ENCODE measurements at regions not wholly inside any gene's neighbourhood (a gene's known extent, or its start where the extent isn't known, plus 50 kb on each side); places are given as distances from the start of the nearest gene placed in this dataset.
"Not testable (repeated sequence)": the region's sequence is repeated elsewhere in the genome, so short reads cannot be mapped to it uniquely, and the experiment has no call there.

DNA sequence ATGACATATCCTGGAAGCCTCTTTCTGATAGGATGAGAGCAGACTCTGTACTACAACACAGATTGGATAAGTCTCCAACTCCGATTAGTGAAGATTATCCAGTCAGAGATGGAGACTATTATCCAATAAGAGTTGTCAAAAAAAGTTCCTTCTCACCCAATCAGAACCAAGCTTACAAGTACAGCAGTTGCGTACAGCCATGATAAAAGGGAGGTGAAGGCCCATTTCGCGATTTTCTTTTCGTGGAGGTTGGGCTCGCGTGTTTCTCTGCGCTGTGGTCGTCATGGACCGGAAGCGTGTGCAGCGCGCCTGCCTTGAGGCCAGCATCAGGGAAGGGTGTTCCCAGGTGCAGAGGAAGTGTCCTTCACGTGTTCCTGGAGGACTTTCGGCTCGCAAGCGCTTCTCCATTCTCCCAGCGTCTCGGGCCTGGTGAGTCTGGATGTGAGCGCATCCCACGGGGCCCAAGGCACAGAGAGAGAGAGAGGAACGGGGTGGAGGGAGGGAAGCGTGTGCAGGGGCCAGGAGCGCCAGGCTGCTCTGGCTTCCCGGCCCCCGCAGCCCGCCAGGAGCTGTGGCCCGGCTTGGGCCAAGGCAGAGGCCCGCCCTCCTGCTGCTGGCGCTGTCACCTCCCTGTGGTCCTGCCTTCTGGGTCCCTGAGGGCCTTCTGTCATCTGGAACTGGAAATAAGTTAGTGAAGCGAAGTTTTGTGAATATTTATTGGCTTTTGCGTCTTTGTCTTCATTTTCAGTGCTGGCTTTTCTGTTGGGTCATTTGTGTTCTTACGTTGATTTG lies 53.9 kb downstream of the CDRT15L2 start:
- intact Hi-C loops (cut with DNase I; ENCODE audit: low total_unique reads) = not testable (repeated sequence)

DNA sequence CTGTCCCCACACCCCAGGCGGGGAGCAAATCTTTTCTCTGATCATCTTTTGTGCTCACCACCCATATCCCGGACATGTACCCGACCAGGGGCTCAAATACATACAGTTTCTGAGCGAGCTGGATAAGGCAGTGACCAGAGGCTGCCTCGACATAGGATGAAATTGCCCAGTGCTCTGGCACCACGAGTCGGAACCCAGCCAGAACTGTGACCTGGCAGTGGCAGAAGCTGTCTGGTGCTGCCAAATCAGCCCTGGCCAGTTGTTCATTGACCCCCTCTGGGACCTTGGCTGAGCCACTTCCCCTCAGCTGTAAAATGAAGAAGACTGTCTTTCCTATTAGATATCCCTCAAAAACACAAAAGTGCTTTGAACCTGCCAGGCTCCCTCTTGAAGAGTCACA lies 60.6 kb downstream of the CDRT15L2 start:
- 48 to 92% (median 86%) methylated on average over 4 to 7 of the region's 7 CpGs for WGBS, 5 donors
- intact Hi-C loops (cut with DNase I; ENCODE audit: low total_unique reads) = not testable (repeated sequence)

More for the DNA sequence above, 53.9 kb downstream of the CDRT15L2 start:
- not testable (repeated sequence) for H3K27me3 ChIP-seq, H3K27ac ChIP-seq, H3K4me3 ChIP-seq, H3K9me3 ChIP-seq, DNase-seq, H3K36me3 ChIP-seq, H3K4me1 ChIP-seq
- WGBS, 5 donors = 87 to 94% (median 89%) methylated on average over 24 to 32 of the region's 33 CpGs

DNA sequence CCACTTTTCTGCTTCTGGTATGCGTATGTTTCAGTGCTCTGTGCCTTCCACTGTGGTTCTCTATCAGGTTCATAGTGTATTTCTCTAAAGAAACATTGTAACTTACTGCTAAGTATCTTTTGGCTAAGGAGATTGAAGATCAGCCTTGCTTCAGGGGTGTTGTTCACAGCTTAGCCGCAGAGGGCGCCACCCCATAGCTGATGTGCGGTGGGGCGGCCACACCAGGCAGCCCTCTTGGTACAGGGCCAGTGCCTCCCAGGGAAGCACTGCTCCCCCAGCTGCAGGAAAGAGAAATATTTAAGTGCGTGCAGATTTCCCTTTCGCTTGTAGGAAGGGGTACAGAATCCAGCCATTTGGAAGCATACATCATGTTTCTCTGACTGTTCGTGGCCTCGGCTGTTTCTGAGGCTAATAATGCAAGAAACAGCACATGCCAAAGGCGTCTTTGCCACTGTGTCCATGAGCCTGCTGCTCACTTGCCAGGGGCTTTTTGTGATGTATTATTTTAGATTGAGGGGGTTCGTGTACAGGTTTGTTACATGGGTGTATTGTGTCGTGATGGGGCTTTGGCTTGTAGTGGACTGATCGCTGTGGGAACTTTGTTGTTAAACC lies 67.2 kb downstream of the CDRT15L2 start:
- WGBS, 5 donors = 31 to 40% (median 35%) methylated on average over 11 to 13 of the region's 13 CpGs
- intact Hi-C loops (cut with DNase I; ENCODE audit: low total_unique reads); H3K9me3 ChIP-seq; H3K36me3 ChIP-seq; H3K4me3 ChIP-seq; H3K4me1 ChIP-seq; H3K27ac ChIP-seq: not testable (repeated sequence)
- peaks cover 0 to 13% (median 0%) of the 10 kb centered on the region in 3 donors for H3K27me3 ChIP-seq
- peak in 1 of 2 donors; percentile 55 for DNase-seq

More for the DNA sequence above, 60.6 kb downstream of the CDRT15L2 start:
- H3K36me3 ChIP-seq, DNase-seq, H3K27ac ChIP-seq, H3K4me3 ChIP-seq, H3K27me3 ChIP-seq, H3K4me1 ChIP-seq, H3K9me3 ChIP-seq: not testable (repeated sequence)

DNA sequence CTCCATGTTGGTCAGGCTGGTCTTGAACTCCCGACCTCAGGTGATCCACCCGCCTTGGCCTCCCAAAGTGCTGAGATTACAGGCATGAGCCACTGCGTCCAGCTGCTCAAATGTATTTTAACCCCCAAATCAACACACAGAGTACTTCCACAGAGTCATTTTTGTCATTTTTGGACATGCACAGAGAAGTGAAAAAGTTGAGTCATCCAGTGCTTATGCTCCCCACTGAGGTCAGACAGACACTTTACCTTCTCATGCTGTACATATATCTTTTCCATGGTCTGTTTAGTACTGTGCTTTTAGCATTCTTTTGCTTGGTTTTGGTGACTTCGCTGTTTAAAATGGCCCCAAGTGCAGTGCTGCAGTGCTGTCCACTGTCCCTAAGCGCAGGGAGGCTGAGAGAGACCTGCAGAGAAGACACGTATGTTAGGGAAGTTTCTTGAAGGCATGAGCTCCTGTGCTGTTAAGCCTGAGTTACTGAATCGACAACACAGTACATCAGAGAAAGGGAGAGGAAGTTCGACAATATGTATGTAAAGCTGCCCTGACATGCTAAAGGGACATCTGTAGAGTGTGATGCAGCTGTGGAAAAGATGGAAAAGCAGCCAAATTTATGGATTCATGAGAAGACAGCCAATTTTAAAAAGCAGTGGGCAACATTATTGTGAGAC lies 69.7 kb downstream of the CDRT15L2 start:
- 61 to 78% (median 74%) methylated on average over 8 of the region's 8 CpGs for WGBS, 5 donors
- H3K4me3 ChIP-seq; H3K4me1 ChIP-seq; H3K27ac ChIP-seq; H3K9me3 ChIP-seq; intact Hi-C loops (cut with DNase I; ENCODE audit: low total_unique reads); DNase-seq; H3K36me3 ChIP-seq: not testable (repeated sequence)
- H3K27me3 ChIP-seq = peaks cover 0 to 13% (median 0%) of the 10 kb centered on the region in 3 donors

DNA sequence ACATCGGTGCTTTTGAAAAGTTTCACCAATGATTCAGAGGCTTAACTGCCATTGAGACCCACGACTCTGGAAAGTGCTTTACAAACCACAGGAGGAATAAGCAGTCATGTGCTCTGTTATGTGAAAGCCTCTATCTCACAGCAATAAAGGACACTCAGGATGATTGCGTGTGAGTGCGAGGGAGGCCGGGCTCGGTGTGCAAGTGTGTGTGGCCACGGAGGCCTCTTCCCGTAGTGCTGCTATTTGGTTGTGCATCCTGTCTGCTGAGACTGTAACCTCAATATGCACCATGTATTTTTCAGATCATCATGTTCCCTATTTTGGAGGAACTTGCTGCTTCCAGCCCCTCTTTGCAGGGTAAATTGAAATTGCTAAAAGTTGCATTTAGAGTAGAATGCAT lies 71.5 kb downstream of the CDRT15L2 start:
- DNase-seq; H3K9me3 ChIP-seq; H3K27ac ChIP-seq; H3K4me1 ChIP-seq; H3K36me3 ChIP-seq; intact Hi-C loops (cut with DNase I; ENCODE audit: low total_unique reads); H3K4me3 ChIP-seq; H3K27me3 ChIP-seq: not testable (repeated sequence)
- WGBS, 5 donors = 72 to 84% (median 83%) methylated on average over 8 of the region's 8 CpGs

DNA sequence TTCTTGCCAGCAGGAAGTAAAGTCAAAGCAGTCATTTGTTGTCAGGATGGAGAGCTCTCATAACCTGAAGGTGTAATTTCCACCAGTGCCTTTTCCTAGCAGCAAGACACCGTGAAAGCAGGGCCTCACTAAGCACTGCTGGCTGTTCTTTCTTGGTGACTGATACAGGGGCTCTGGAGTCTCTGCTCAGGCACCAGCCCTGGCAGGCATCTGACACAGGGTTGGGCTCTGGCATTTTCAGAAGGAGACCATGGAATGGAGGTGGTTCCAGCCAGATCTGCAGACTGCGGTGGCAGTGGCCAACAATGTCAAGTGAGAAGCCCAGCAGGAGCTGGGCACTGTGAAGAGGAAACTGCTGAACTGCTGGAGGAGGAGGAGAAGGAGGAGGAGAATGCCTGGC lies 72.2 kb downstream of the CDRT15L2 start:
- WGBS, 5 donors = 31 to 75% (median 63%) methylated on average over 1 to 2 of the region's 2 CpGs
- H3K4me1 ChIP-seq; H3K36me3 ChIP-seq; H3K9me3 ChIP-seq; DNase-seq; H3K27me3 ChIP-seq; H3K27ac ChIP-seq; intact Hi-C loops (cut with DNase I; ENCODE audit: low total_unique reads); H3K4me3 ChIP-seq: not testable (repeated sequence)

DNA sequence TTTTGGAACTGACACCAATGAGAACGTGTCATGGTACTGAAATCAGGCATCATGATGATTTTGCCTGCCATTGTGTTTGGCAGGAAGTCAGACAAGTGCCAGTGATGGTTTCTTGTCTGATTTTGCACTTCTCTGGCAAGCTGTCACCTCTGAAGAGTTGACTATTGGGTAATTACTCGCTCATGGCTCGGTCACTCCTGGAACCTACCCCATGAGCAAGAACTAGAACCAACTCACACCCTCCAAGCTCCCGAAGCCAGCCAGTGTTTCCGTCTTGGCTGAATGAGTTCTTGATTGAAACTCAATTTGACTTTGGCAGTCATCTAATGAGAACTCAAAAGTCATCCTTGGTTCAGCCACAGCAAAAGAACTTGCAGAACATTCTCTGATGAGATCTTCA lies 73.9 kb downstream of the CDRT15L2 start:
- H3K4me3 ChIP-seq; DNase-seq; H3K36me3 ChIP-seq; H3K27ac ChIP-seq; H3K27me3 ChIP-seq; H3K4me1 ChIP-seq; intact Hi-C loops (cut with DNase I; ENCODE audit: low total_unique reads); H3K9me3 ChIP-seq: not testable (repeated sequence)
- 55 to 84% (median 69%) methylated on average over 1 to 5 of the region's 5 CpGs for WGBS, 5 donors

DNA sequence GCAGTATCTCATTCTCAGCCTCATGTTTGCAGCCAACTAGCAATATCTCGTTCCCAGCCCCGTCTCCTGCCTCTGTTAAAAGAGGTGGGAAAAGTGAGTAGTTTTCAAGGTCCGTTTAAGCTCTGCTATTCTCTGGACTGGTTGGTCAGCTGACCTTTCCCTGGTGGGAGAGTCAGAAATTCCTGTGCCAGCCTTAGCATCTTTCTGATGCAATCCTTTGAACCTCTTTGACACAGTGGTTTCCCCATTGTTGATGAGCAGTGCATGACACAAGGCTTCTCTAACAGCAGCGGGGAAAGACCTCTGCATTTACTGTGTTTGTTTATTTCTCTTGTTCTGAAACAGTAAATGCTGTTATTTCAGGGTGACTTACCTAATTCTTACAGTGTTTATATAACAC lies 74.6 kb downstream of the CDRT15L2 start:
- intact Hi-C loops (cut with DNase I; ENCODE audit: low total_unique reads); H3K9me3 ChIP-seq; DNase-seq; H3K27me3 ChIP-seq; H3K36me3 ChIP-seq; H3K4me1 ChIP-seq; H3K27ac ChIP-seq; H3K4me3 ChIP-seq: not testable (repeated sequence)
- 34 to 59% (median 49%) methylated on average over 3 to 4 of the region's 4 CpGs for WGBS, 5 donors

DNA sequence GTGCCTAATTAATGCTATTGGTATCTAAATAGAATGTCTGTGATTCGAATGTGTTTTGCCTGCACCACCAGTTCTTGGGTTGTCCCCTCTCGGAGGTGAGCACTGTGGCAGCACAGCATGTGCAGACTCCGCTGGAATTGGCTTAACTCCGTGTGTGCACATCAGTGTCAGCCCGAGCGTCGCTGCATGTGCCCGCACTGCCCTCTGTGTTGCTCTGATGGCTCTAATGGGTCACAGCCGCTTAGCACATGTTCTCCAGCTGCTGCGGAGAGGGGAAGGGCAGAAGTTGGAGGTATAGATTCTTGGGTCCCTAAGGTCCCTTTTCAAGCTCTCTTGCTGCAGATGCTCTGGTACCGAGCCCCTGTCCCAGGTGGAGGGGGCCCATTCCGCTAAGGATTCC lies 75.1 kb downstream of the CDRT15L2 start:
- WGBS, 5 donors = 75 to 86% (median 80%) methylated on average over 1 to 9 of the region's 12 CpGs
- H3K27ac ChIP-seq; H3K4me1 ChIP-seq; H3K36me3 ChIP-seq; H3K27me3 ChIP-seq; intact Hi-C loops (cut with DNase I; ENCODE audit: low total_unique reads); H3K4me3 ChIP-seq; H3K9me3 ChIP-seq; DNase-seq: not testable (repeated sequence)

DNA sequence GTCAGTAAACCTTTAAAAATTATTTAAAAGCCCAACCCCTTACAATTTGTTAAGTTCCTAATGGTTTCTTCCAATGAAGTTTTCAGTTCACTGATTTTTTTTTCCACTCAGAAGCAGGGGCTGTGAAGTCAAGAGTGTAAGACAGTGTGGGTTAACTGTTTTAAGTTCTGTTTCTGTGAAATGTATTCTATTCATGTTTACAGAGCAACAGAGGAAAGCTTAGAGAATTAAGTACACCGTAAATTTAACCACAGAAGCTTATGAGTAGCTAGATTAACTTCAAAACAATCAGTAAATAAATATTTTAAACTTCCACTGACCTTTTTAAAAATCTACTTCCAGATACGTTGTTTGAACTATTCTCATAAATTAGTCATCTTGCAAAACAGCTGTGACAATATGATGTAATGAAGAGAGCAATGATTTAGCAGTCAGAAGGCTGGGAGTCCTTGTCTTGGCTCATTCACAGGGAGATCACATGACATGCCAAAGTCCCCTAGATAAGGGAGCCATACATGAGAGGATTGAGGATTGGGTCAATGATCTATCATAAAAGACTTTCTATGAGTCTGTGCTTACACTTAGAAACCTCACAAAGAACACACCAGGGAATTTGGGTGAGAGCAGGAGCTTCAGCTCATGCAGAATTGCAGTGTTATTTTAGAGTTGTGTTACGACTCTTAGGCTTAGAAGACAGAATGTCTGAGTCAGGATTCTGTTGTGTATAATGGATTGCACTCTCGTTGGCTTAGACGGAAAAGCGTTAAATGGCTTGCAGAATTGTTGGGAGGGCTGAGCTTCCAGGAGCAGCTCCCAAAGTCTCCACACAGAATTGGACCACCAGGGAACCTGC lies 85.8 kb downstream of the CDRT15L2 start:
- H3K9me3 ChIP-seq; H3K36me3 ChIP-seq; H3K4me3 ChIP-seq; H3K27ac ChIP-seq; H3K27me3 ChIP-seq; DNase-seq; intact Hi-C loops (cut with DNase I; ENCODE audit: low total_unique reads); H3K4me1 ChIP-seq: not testable (repeated sequence)
- 26 to 38% (median 31%) methylated on average over 2 to 5 of the region's 6 CpGs for WGBS, 5 donors

DNA sequence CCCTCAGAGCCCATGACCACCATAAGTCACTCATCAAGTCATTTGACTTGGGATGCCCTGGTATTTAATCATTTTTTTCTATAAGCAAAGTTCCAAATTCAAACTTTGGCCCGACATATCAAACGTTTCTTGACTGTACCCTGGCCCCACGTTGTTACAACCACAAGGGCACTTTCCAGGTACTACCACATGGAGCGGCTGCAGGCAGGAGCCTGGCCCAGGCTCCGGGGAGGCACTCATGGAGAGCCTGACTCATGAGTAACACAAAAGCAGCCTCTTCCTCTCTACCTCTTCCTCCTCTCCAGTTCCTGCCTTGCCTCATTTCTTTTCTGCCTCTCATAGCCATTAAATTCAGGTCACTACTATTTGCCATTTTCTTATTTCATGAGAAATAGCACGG lies 87.2 kb downstream of the CDRT15L2 start:
- H3K4me1 ChIP-seq; H3K27me3 ChIP-seq; intact Hi-C loops (cut with DNase I; ENCODE audit: low total_unique reads); H3K36me3 ChIP-seq; H3K4me3 ChIP-seq; H3K27ac ChIP-seq; H3K9me3 ChIP-seq: not testable (repeated sequence)
- peak in 1 of 2 donors; percentile 16 for DNase-seq
- 79 to 89% (median 81%) methylated on average over 5 to 6 of the region's 6 CpGs for WGBS, 5 donors

Data from stomach (tissue), 8 donors.